H1 (cell line): ENCODE measurements at regions not wholly inside any gene's neighbourhood (a gene's known extent, or its start where the extent isn't known, plus 50 kb on each side); places are given as distances from the start of the nearest gene placed in this dataset.

Experiments used
- CTCF ChIA-PET: fragments of 300-600 bp; sonication (Branson Sonifier 250); formaldehyde crosslinking; loops from one replicate; lab custom pipeline; 2021; ENCODE audit not compliant: partially characterized antibody; lab: Charles Lee
- POLR2A ChIA-PET: fragments of 300-600 bp; sonication (Branson Sonifier 250); formaldehyde crosslinking; loops from one replicate; lab custom pipeline; 2021; ENCODE audit warnings: inconsistent platforms; ENCODE audit not compliant: partially characterized antibody; lab: Charles Lee
- DNase-seq, 2 experiments: peaks; one replicate each; pipeline versions ENCODE4 v3.0.0 to v3.0.0-alpha.2; 2010 to 2022; ENCODE audit warnings: low spot score in 2 of 2, low read depth in 1 of 2, mixed read lengths in 1 of 2
- FAIRE-seq: peaks from 2 replicates; lab custom pipeline; 2011; peaks lifted over from hg19 to GRCh38; lab: Jason Lieb, UNC
- H2AFZ ChIP-seq: 2 replicates; pipeline ENCODE4 v1.8.1; 2012; ENCODE audit warnings: low read length, inconsistent platforms
- H2AK5ac ChIP-seq: 2 replicates; pipeline ENCODE4 v1.6.1; 2013; ENCODE audit warnings: low read depth, low read length
- H2BK120ac ChIP-seq: replicated peaks from 2 replicates; pipeline ENCODE3; 2013; ENCODE audit warnings: low read depth, low read length, inconsistent platforms
- H2BK12ac ChIP-seq: 2 replicates; pipeline ENCODE4 v1.6.1; 2013; ENCODE audit warnings: low read depth, low read length
- H2BK15ac ChIP-seq: 2 replicates; pipeline ENCODE4 v1.6.1; 2013; ENCODE audit warnings: low read length
- H2BK20ac ChIP-seq: 2 replicates; pipeline ENCODE4 v1.6.1; 2013; ENCODE audit warnings: low read length
- H2BK5ac ChIP-seq: 2 replicates; pipeline ENCODE4 v1.6.1; 2013; ENCODE audit warnings: low read depth, low read length
- H3K14ac ChIP-seq: 2 replicates; pipeline ENCODE4 v1.6.1; 2013; ENCODE audit warnings: inconsistent platforms; ENCODE audit not compliant: insufficient read length
- H3K18ac ChIP-seq: 2 replicates; pipeline ENCODE4 v1.6.1; 2013; ENCODE audit warnings: low read length; ENCODE audit errors: extremely low read depth
- H3K23ac ChIP-seq: 2 replicates; pipeline ENCODE4 v1.6.1; 2013; ENCODE audit warnings: inconsistent platforms; ENCODE audit not compliant: insufficient read length
- H3K23me2 ChIP-seq: 2 replicates; pipeline ENCODE4 v1.6.1; 2013; ENCODE audit warnings: low read depth, low read length
- H3K27ac ChIP-seq: 2 replicates; pipeline ENCODE4 v1.6.1; 2011; ENCODE audit warnings: low read depth, low read length, inconsistent platforms
- H3K27me3 ChIP-seq, 4 experiments: replicated peaks in 1 of 4; 1 replicate in 1 of 4; 2 replicates in 3 of 4; pipeline versions ENCODE4 v1.6.1 to v1.8.1; 2011 to 2013; ENCODE audit warnings: low read length in 3 of 4, mild to moderate bottlenecking in 3 of 4, inconsistent platforms in 2 of 4, mixed read lengths in 2 of 4, moderate library complexity in 1 of 4; ENCODE audit not compliant: control insufficient read depth in 3 of 4, insufficient read depth in 3 of 4; ENCODE audit errors: extremely low read depth in 1 of 4
- H3K36me3 ChIP-seq, 4 experiments: 2 replicates each; pipeline versions ENCODE4 v1.6.1 to v1.8.1; 2011 to 2013; ENCODE audit warnings: mild to moderate bottlenecking in 4 of 4, low read length in 3 of 4, moderate library complexity in 2 of 4, control low read depth in 1 of 4, inconsistent platforms in 1 of 4; ENCODE audit not compliant: insufficient read depth in 4 of 4, control insufficient read depth in 2 of 4
- H3K4ac ChIP-seq: replicated peaks from 2 replicates; pipeline ENCODE3; 2013; ENCODE audit warnings: low read length, low read depth, mixed read lengths, inconsistent platforms; ENCODE audit not compliant: insufficient read length
- H3K4me1 ChIP-seq, 4 experiments: replicated peaks in 1 of 4; 1 replicate in 1 of 4; 2 replicates in 3 of 4; pipeline versions ENCODE4 v1.6.1 to v1.8.1; 2011 to 2013; ENCODE audit warnings: low read length in 3 of 4, inconsistent platforms in 2 of 4, mixed read lengths in 1 of 4; ENCODE audit not compliant: insufficient read depth in 4 of 4, control insufficient read depth in 3 of 4
- H3K4me2 ChIP-seq, 2 experiments: 2 replicates each; pipeline versions ENCODE4 v1.6.1 to v1.8.1; 2011 to 2013; ENCODE audit warnings: low read depth in 2 of 2, low read length in 2 of 2, control low read depth in 1 of 2, inconsistent platforms in 1 of 2, mild to moderate bottlenecking in 1 of 2; ENCODE audit not compliant: insufficient read depth in 1 of 2
- H3K4me3 ChIP-seq, 4 experiments: fragments of 200-600, 300-600 bp in 1 of 4; sonication (generic), shearing (Covaris generic), sonication (Bioruptor Twin) in 1 of 4; 2 replicates each; pipeline versions ENCODE4 v1.5.1 to v1.8.1; 2011 to 2016; ENCODE audit warnings: low read length in 4 of 4, low read depth in 3 of 4, control low read depth in 2 of 4, inconsistent platforms in 2 of 4, mild to moderate bottlenecking in 2 of 4, mixed read lengths in 1 of 4, moderate library complexity in 1 of 4; ENCODE audit not compliant: insufficient read depth in 2 of 4; ENCODE audit errors: extremely low read depth in 1 of 4
- H3K56ac ChIP-seq: replicated peaks from 2 replicates; pipeline ENCODE3; 2013; ENCODE audit warnings: low read depth, mild to moderate bottlenecking, mixed read lengths, low read length, inconsistent platforms; ENCODE audit not compliant: insufficient read length
- H3K79me1 ChIP-seq: 2 replicates; pipeline ENCODE4 v1.6.1; 2013; ENCODE audit warnings: low read depth, low read length, control low read depth
- H3K79me2 ChIP-seq, 2 experiments: 2 replicates each; pipeline versions ENCODE4 v1.6.1 to v1.8.1; 2012 to 2013; ENCODE audit warnings: low read length in 2 of 2, mild to moderate bottlenecking in 2 of 2, inconsistent platforms in 1 of 2; ENCODE audit not compliant: insufficient read depth in 2 of 2, control insufficient read depth in 1 of 2
- H3K9ac ChIP-seq, 4 experiments: replicated peaks in 1 of 4; 1 replicate in 1 of 4; 2 replicates in 3 of 4; pipeline versions ENCODE4 v1.6.1 to v1.8.1; 2011 to 2013; ENCODE audit warnings: low read depth in 3 of 4, low read length in 3 of 4, control low read depth in 2 of 4, mild to moderate bottlenecking in 2 of 4, moderate library complexity in 2 of 4, inconsistent platforms in 1 of 4; ENCODE audit errors: extremely low read depth in 1 of 4
- H3K9me3 ChIP-seq, 2 experiments: 2 replicates each; pipeline versions ENCODE4 v1.6.1 to v1.8.1; 2012 to 2013; ENCODE audit warnings: mild to moderate bottlenecking in 2 of 2, moderate library complexity in 2 of 2, control low read depth in 1 of 2, inconsistent platforms in 1 of 2, low read depth in 1 of 2, low read length in 1 of 2, mixed read lengths in 1 of 2; ENCODE audit not compliant: insufficient read depth in 2 of 2
- H4K20me1 ChIP-seq, 2 experiments: replicated peaks in 1 of 2; 2 replicates each; pipeline versions ENCODE3 to v1.8.1; 2011 to 2013; ENCODE audit warnings: inconsistent platforms in 2 of 2, low read length in 2 of 2, mild to moderate bottlenecking in 1 of 2; ENCODE audit not compliant: insufficient read depth in 2 of 2, control insufficient read depth in 1 of 2
- H4K5ac ChIP-seq: 2 replicates; pipeline ENCODE4 v1.6.1; 2013; ENCODE audit warnings: low read length, low read depth, mixed read lengths, inconsistent platforms; ENCODE audit not compliant: insufficient read length
- H4K8ac ChIP-seq: 2 replicates; pipeline ENCODE4 v1.8.0; 2013; ENCODE audit warnings: mild to moderate bottlenecking, moderate library complexity, low read length, inconsistent platforms; ENCODE audit not compliant: insufficient read depth; ENCODE audit errors: extremely low read depth
- H4K91ac ChIP-seq: replicated peaks from 2 replicates; pipeline ENCODE3; 2013; ENCODE audit warnings: low read length, mixed read lengths, inconsistent platforms; ENCODE audit not compliant: insufficient read length
- GTF2F1 ChIP-seq: IDR thresholded peaks from 2 replicates; pipeline ENCODE4 v1.6.1; 2012; ENCODE audit warnings: low read depth, low read length, improper control_type of control experiment, borderline replicate concordance
- SRF ChIP-seq: IDR thresholded peaks from 2 replicates; pipeline ENCODE4 v1.6.1; 2011; ENCODE audit warnings: mild to moderate bottlenecking, low read depth, low read length, moderate library complexity
- WGBS, 2 experiments: shearing (Covaris generic) in 1 of 2; methylation state at CpG; one replicate each; pipeline versions ENCODE4 v1.1.6 to v1.1.7; 2013 to 2015; ENCODE audit warnings: low lambda C conversion rate in 2 of 2, mixed read lengths in 2 of 2, inconsistent platforms in 1 of 2, low coverage in 1 of 2, missing lambda C conversion rate in 1 of 2; ENCODE audit not compliant: insufficient replicate concordance in 2 of 2, insufficient coverage in 1 of 2, insufficient read length in 1 of 2; ENCODE audit errors: extremely low coverage in 1 of 2, missing lambda C conversion rate in 1 of 2; 5-methylcytosine and 5-hydroxymethylcytosine counted together
- TF ChIP-seq, protein P1 (sequence below), 3 experiments: IDR thresholded peaks; 1 replicate in 2 of 3; 2 replicates in 1 of 3; pipeline versions ENCODE4 v1.5.1 to v1.6.1; 2011; ENCODE audit warnings: low read length in 3 of 3, mild to moderate bottlenecking in 3 of 3, inconsistent platforms in 2 of 3, low read depth in 1 of 3, moderate library complexity in 1 of 3; ENCODE audit not compliant: insufficient read depth in 1 of 3; ENCODE audit errors: control extremely low read depth in 1 of 3

DNA sequence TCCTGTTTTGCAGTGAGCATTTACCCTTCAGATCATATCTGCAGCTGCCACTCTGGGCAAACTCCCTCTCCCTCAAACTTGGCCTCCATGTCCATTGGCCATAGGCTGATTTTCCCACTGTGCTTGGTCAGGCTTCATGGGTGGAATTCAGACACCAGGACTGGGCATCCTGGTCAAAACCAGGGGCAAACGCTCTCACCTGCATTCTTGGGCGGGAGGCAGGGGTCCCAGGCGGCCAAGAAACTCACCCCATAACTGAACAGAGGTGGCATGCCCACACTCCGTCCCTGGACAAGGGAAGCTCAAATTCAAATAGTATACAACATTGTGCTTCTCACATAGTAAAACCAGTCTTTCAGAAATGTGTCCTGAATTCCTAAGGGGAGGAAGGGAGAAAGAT lies 81.1 kb upstream of the ZNF648 start:
- H2BK15ac ChIP-seq, result peak overlapping the region; percentile 48; the same call in 1 of the 2 replicates

More for the DNA sequence above, 81.1 kb upstream of the ZNF648 start:
- peaks cover 1 to 8% (median 6%) of the 10 kb centered on the region in 4 experiments; a peak in 6 of 7 replicates for H3K4me1 ChIP-seq
- FAIRE-seq (no peak), DNase-seq (no peak)
- no peak overlapping the region for H3K4me2 ChIP-seq
- no peak overlapping the region for H3K56ac ChIP-seq
- TF ChIP-seq GTF2F1 (no peak), SRF (no peak)
- TF ChIP-seq, protein P1, sequence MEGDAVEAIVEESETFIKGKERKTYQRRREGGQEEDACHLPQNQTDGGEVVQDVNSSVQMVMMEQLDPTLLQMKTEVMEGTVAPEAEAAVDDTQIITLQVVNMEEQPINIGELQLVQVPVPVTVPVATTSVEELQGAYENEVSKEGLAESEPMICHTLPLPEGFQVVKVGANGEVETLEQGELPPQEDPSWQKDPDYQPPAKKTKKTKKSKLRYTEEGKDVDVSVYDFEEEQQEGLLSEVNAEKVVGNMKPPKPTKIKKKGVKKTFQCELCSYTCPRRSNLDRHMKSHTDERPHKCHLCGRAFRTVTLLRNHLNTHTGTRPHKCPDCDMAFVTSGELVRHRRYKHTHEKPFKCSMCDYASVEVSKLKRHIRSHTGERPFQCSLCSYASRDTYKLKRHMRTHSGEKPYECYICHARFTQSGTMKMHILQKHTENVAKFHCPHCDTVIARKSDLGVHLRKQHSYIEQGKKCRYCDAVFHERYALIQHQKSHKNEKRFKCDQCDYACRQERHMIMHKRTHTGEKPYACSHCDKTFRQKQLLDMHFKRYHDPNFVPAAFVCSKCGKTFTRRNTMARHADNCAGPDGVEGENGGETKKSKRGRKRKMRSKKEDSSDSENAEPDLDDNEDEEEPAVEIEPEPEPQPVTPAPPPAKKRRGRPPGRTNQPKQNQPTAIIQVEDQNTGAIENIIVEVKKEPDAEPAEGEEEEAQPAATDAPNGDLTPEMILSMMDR (IDR thresholded peaks at IDR 0.05; ENCODE audit: control extremely low read depth in 1 of 3, insufficient read depth in 1 of 3, low read depth in 1 of 3, low read length in 3 of 3), result no peak
- POLR2A ChIA-PET, result interaction anchor here (0.8 to 2.5 kb wide), 4 partner anchors 58 to 253 kb away, joined by 4 to 17 read pairs (median 7); partner anchors contain the start of gene GLUL
- no peak overlapping the region for H3K27ac ChIP-seq
- no peak overlapping the region for H3K18ac ChIP-seq
- no peaks in the 10 kb centered on the region for H3K36me3 ChIP-seq
- no peak overlapping the region for H3K4ac ChIP-seq
- no peak overlapping the region for H3K14ac ChIP-seq
- H2BK5ac ChIP-seq, result no peak overlapping the region
- no peaks in the 10 kb centered on the region; the same call in 1 of the 2 replicates for H3K23me2 ChIP-seq
- no peak overlapping the region for H2BK12ac ChIP-seq
- no peak overlapping the region for H2BK120ac ChIP-seq
- no peak overlapping the region for H3K9ac ChIP-seq
- H3K23ac ChIP-seq, result no peak overlapping the region
- no peak overlapping the region for H4K5ac ChIP-seq
- 62% methylated on average over 4 of the region's 4 CpGs; no CpG with 5 or more reads in 1 of the 2 experiments for WGBS, 2 experiments
- H3K9me3 ChIP-seq, result no peaks in the 10 kb centered on the region
- no peaks in the 10 kb centered on the region for H3K27me3 ChIP-seq
- H3K79me1 ChIP-seq, result no peaks in the 10 kb centered on the region
- H4K8ac ChIP-seq, result no peak overlapping the region
- CTCF ChIA-PET, result interaction anchor here (0.5 to 7.9 kb wide), 51 partner anchors 10 to 1303 kb away, joined by 3 to 107 read pairs (median 5); partner anchors contain the start of gene TEDDM1
- no peak overlapping the region for H3K4me3 ChIP-seq
- H2AFZ ChIP-seq, result peak overlapping the region; percentile 37; the same call in 1 of the 2 replicates
- H2BK20ac ChIP-seq, result no peak overlapping the region
- no peaks in the 10 kb centered on the region for H3K79me2 ChIP-seq
- H2AK5ac ChIP-seq, result 0 out of 2 replicates have a peak overlapping the region, but pooled peaks have one; percentile 25
- H4K91ac ChIP-seq, result peak overlapping the region; percentile 27
- H4K20me1 ChIP-seq, result no peaks in the 10 kb centered on the region
